ENCODE measurements at regions not wholly inside any gene's neighbourhood (a gene's known extent, or its start where the extent isn't known, plus 50 kb on each side); places are given as distances from the start of the nearest gene placed in this dataset.

DNA sequence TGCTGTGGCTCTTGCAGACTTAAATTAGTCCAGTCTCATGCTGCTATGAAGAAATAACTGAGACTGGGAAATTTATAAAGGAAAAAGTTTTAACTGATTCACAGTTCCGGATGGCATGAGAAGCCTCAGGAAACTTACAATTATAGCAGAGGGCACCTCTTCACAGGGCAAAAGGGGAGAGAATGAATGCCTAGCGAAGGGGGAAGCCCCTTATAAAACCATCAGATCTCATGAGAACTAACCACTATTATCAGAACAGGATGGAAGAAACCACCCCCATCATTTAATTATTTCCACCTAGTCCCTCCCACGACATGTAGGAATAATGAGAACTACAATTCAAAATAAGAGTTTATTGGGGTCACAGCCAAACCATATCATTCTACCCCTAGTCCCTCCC, 91.4 kb downstream of the GPR174 start:
- TF ChIP-seq, protein P1, sequence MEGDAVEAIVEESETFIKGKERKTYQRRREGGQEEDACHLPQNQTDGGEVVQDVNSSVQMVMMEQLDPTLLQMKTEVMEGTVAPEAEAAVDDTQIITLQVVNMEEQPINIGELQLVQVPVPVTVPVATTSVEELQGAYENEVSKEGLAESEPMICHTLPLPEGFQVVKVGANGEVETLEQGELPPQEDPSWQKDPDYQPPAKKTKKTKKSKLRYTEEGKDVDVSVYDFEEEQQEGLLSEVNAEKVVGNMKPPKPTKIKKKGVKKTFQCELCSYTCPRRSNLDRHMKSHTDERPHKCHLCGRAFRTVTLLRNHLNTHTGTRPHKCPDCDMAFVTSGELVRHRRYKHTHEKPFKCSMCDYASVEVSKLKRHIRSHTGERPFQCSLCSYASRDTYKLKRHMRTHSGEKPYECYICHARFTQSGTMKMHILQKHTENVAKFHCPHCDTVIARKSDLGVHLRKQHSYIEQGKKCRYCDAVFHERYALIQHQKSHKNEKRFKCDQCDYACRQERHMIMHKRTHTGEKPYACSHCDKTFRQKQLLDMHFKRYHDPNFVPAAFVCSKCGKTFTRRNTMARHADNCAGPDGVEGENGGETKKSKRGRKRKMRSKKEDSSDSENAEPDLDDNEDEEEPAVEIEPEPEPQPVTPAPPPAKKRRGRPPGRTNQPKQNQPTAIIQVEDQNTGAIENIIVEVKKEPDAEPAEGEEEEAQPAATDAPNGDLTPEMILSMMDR (IDR thresholded peaks at IDR 0.05): no peak

DNA sequence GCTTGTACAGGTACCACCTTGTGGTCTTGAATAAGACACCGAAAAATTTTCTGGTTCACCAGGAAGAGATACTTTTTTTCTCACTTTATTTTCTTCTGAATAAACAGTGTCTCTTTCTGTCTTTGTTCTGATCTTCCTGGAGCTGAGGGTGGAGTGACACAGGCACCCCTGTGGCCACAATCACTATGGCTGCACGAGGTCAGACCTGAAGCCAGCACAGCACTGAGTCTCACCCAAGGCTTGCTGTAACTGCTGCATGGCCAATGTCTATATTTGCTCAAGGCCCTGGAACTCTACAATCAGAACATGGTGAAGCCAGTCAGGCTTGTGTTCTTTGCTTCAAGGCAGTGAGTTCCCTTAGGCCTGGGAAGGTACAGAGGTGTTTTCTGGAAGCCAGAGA, 87.2 kb downstream of the GPR174 start:
- TF ChIP-seq, protein P1 (IDR thresholded peaks at IDR 0.05): no peak
- intact Hi-C loops (cut with DNase I): no loop called here

More for the DNA sequence above, 91.4 kb downstream of the GPR174 start:
- no peak overlapping the region for H3K4me3 ChIP-seq
- H3K4me1 ChIP-seq: no peaks in the 10 kb centered on the region
- no peak overlapping the region for H3K27ac ChIP-seq
- intact Hi-C loops (cut with DNase I): no loop called here
- DNase-seq: no peak
- no peak overlapping the region for H3K9ac ChIP-seq (ENCODE audit: low read depth in 2 of 2, low read length in 2 of 2)
- H3K27me3 ChIP-seq: no peaks in the 10 kb centered on the region
- no peaks in the 10 kb centered on the region for H3K9me3 ChIP-seq
- H3K36me3 ChIP-seq: no peaks in the 10 kb centered on the region

More for the DNA sequence above, 87.2 kb downstream of the GPR174 start:
- no peaks in the 10 kb centered on the region for H3K4me1 ChIP-seq
- no peak overlapping the region for H3K4me3 ChIP-seq
- H3K9me3 ChIP-seq: no peaks in the 10 kb centered on the region
- no peaks in the 10 kb centered on the region for H3K27me3 ChIP-seq
- H3K9ac ChIP-seq (ENCODE audit: low read depth in 2 of 2, low read length in 2 of 2): no peak overlapping the region
- H3K27ac ChIP-seq: no peak overlapping the region
- no peaks in the 10 kb centered on the region for H3K36me3 ChIP-seq
- DNase-seq: no peak

All from colonic mucosa (tissue), 4 donors.